ENCODE measurements at regions not wholly inside any gene's neighbourhood (a gene's known extent, or its start where the extent isn't known, plus 50 kb on each side); places are given as distances from the start of the nearest gene placed in this dataset.

DNA sequence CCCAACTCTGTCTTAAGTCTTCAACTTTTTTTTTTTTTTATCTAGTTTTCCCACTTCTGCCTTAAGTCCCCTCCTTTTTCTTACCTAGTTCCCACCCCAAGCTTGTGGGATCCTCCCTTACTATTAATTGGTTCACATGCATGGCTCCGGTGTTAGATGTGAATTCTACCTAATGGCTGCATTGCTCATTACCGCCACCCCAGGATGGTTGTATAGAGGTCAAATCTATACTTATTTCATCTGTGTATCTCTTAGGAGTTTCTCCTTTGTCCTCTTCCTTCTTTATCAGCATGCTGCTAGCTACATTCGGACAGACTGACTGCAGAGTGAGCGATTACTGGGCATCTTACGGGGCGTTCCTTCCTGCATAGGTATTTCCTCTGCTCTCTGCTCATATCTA is 605.7 kb upstream of the GRM7 start:
- ATAC-seq, result no peak
- Mint-ChIP-seq H3K9me3 (peaks cover 5 to 25% (median 10%) of the 10 kb centered on the region in 9 donors), H3K27me3 (peaks cover 0 to 2% (median 0%) of the 10 kb centered on the region in 5 donors), H3K36me3 (no peaks in the 10 kb centered on the region), H3K4me3 (no peak overlapping the region), H3K27ac (no peak overlapping the region), H3K4me1 (peaks cover 0 to 12% (median 0%) of the 10 kb centered on the region in 4 donors)
- POLR2A ChIA-PET, result no interaction called here
- no peak for DNase-seq

DNA sequence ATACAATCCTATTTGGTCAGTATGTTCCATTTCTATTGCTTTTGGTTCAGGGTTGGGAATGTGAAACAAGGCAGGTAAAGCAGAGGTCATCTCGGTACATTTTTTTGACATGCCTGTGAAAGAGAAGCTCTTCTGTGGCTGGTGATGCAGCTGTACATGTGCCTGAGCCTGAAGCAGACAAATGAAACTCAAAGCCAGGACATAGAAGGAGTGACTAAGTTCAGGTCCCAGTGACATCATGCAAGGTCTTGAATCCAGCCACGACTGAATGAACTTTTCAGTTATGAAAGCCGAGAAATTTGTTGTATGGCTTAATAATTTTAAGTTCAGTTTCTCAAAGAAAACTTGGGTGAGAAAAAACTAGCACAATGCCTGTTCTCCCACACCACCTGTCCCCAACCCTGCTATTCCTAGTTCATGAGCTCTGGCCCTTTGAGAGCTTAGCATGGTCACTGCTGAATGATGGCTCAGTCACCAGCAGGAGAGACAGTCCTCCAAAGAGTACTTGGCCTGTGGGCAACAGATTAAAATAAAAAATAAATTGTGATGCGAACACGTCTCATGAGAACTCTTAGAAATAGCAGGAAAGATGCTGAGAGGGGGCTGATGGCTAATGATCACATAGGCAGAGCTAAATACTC is 600.2 kb upstream of the GRM7 start:
- no peaks in the 10 kb centered on the region for H3K27me3 Mint-ChIP-seq
- no peak overlapping the region for H3K27ac Mint-ChIP-seq
- H3K36me3 Mint-ChIP-seq, result no peaks in the 10 kb centered on the region
- ATAC-seq (no peak), DNase-seq (no peak)
- H3K4me1 Mint-ChIP-seq, result no peaks in the 10 kb centered on the region
- peaks cover 0 to 3% (median 1%) of the 10 kb centered on the region in 9 donors for H3K9me3 Mint-ChIP-seq
- POLR2A ChIA-PET, result no interaction called here
- H3K4me3 Mint-ChIP-seq, result no peak overlapping the region

DNA sequence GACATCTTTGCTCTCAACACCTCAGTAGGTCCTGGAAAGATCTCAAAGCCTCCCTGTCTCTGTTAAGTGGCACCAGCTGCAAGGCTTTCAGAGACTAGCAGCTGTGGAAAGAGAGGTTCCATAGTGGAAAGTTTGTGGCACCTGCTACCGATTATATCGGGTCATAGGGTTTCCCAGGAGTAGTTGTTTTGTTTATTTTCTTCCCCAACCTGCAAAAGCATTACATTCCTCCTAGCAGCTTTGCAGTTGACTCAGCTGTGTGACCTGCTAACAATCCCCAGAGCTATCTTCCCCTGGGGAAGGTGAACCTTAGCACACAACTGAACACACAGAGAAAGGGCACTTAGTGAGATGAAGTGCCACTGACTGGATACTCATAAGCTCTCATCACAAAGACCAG is 598.9 kb upstream of the GRM7 start:
- Mint-ChIP-seq H3K27ac (no peak overlapping the region), H3K4me3 (no peak overlapping the region), H3K4me1 (no peaks in the 10 kb centered on the region), H3K9me3 (peaks cover 0 to 3% (median 0%) of the 10 kb centered on the region in 9 donors), H3K36me3 (no peaks in the 10 kb centered on the region), H3K27me3 (no peaks in the 10 kb centered on the region)
- DNase-seq (no peak), ATAC-seq (no peak)
- POLR2A ChIA-PET, result no interaction called here

DNA sequence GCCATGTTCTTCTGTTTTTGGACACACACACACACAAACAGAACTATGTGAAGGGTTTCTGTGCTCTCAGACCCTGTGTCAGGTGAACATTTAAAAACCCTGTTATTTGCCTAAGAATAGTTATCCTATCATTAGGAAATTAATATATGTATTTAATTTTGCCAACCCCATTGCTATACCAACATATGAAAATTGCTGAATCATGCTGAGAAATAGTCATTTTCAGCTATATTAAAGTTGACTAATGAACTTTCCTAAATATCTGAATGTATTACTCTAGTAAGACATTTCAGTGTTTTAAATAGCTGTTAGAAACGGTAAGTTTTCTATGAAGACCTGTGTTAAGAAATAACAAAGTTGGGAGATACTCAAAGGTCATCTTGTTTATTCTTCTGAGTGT is 596.9 kb upstream of the GRM7 start:
- ATAC-seq (no peak), DNase-seq (no peak)
- Mint-ChIP-seq H3K36me3 (no peaks in the 10 kb centered on the region), H3K27ac (no peak overlapping the region), H3K4me3 (no peak overlapping the region), H3K27me3 (no peaks in the 10 kb centered on the region), H3K9me3 (peaks cover 0 to 4% (median 0%) of the 10 kb centered on the region in 9 donors), H3K4me1 (no peaks in the 10 kb centered on the region)
- POLR2A ChIA-PET, result no interaction called here

DNA sequence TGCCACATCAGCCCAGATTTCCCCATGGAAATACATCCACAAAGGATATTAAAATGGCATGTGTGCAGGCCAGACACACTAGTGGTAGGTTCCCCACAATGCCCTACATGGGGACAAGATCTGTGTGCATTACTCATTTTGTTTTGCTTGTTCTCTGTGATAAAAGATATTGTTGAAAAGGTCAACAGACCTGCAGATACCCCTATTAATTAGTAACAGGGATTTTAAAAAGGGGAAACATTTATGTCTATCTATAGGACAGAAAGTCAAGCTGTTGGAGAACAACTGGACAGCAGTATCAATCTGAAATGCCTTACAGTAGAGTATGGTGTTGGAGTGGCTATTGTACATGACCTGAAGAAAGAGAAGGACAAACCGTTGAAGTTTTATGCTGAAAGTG is 596.0 kb upstream of the GRM7 start:
- H3K4me1 Mint-ChIP-seq, result no peaks in the 10 kb centered on the region
- H3K9me3 Mint-ChIP-seq, result peaks cover 0 to 7% (median 3%) of the 10 kb centered on the region in 9 donors
- H3K27ac Mint-ChIP-seq, result no peak overlapping the region
- POLR2A ChIA-PET, result no interaction called here
- no peaks in the 10 kb centered on the region for H3K36me3 Mint-ChIP-seq
- no peaks in the 10 kb centered on the region for H3K27me3 Mint-ChIP-seq
- DNase-seq, result no peak
- H3K4me3 Mint-ChIP-seq, result no peak overlapping the region
- no peak for ATAC-seq

DNA sequence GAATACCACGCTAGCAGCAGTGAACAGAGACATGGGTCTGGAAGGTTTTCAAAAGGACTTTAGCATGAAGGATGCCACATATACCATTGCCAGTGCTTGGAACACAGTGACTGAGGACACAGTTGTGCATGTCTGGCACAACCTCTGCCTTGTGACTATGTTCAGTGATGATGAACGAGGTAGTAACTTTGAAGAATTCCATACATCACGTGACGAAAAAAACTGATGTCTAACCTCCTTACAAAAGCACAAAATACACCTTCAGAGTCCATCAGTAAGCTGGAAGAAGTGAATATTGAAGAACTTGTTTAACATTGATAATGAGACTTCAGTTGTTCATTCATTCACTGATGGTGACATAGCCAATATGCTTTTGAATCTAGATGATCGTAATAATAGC is 594.8 kb upstream of the GRM7 start:
- Mint-ChIP-seq H3K4me1 (no peaks in the 10 kb centered on the region), H3K36me3 (no peaks in the 10 kb centered on the region), H3K27ac (no peak overlapping the region), H3K4me3 (no peak overlapping the region), H3K9me3 (peaks cover 0 to 18% (median 6%) of the 10 kb centered on the region in 9 donors), H3K27me3 (no peaks in the 10 kb centered on the region)
- no peak for DNase-seq
- POLR2A ChIA-PET, result no interaction called here
- no peak for ATAC-seq

DNA sequence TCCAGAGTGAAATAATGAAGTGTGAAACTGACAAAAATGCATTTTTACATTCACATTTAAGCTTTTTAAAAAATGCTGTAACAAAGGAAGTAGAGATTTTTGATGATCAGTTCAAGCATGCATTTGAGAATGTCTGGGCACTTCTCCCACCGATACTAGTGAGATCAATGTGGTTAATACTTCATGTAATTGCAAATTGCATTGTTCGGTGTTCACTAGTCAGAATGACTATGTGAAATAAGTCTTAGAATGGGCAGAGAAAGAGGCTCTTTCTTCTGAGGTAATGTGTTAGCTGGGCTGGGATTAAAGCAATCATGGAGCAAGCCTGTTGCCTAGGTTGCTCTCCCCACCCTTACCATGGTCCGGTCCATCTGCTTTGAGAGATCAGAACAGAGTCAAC is 587.0 kb upstream of the GRM7 start:
- POLR2A ChIA-PET, result no interaction called here
- no peak for ATAC-seq
- Mint-ChIP-seq H3K9me3 (peaks cover 0 to 30% (median 10%) of the 10 kb centered on the region in 9 donors), H3K36me3 (no peaks in the 10 kb centered on the region), H3K27me3 (no peaks in the 10 kb centered on the region), H3K4me1 (peaks cover 0 to 3% (median 0%) of the 10 kb centered on the region in 4 donors), H3K27ac (no peak overlapping the region), H3K4me3 (no peak overlapping the region)
- no peak for DNase-seq

DNA sequence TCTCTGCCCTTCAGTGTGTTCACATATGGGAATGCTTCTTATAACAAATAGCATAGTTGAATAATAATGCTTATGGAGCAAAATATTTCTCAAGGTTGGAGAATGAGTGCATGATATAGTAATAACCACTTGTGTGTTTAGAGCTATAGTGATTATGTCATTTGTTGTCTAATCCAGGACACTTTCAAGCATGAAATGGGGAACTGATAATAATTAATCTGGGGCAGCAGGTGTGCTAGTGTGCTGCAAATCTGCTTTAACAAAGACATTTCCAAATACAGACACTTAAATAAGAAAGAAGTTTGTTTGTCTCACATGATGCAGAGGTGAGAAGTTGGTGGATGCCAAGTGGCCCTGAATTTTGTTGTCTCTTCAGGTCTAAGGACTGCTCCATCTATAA is 579.3 kb upstream of the GRM7 start:
- Mint-ChIP-seq H3K27me3 (no peaks in the 10 kb centered on the region), H3K4me1 (peaks cover 0 to 9% (median 2%) of the 10 kb centered on the region in 4 donors), H3K9me3 (peaks cover 0 to 26% (median 11%) of the 10 kb centered on the region in 9 donors), H3K36me3 (no peaks in the 10 kb centered on the region), H3K4me3 (no peak overlapping the region), H3K27ac (no peak overlapping the region)
- ATAC-seq (no peak), DNase-seq (no peak)
- POLR2A ChIA-PET, result no interaction called here

DNA sequence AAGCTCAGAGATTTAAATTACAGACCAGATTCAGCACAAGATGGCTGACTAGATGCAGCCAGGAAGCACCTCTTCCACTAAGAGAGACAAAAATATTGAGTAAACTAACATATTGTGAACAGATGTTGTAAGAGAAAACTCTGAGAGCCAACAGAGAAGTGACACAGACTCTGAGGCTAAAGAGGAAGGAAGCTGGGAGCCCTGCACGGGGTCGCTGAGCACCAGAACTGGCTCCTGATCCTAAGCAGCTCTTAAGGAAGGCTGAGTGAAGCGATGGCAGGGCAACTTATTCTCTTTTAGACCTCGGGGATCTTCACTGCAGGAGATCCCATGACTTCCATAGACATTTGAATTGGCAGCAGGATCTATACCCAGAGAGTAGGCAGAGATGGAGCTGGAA is 578.0 kb upstream of the GRM7 start:
- POLR2A ChIA-PET, result no interaction called here
- peaks cover 0 to 9% (median 2%) of the 10 kb centered on the region in 4 donors for H3K4me1 Mint-ChIP-seq
- no peak overlapping the region for H3K27ac Mint-ChIP-seq
- DNase-seq (no peak), ATAC-seq (no peak)
- peaks cover 2 to 29% (median 11%) of the 10 kb centered on the region in 9 donors for H3K9me3 Mint-ChIP-seq
- H3K27me3 Mint-ChIP-seq, result no peaks in the 10 kb centered on the region
- no peaks in the 10 kb centered on the region for H3K36me3 Mint-ChIP-seq
- H3K4me3 Mint-ChIP-seq, result no peak overlapping the region

DNA sequence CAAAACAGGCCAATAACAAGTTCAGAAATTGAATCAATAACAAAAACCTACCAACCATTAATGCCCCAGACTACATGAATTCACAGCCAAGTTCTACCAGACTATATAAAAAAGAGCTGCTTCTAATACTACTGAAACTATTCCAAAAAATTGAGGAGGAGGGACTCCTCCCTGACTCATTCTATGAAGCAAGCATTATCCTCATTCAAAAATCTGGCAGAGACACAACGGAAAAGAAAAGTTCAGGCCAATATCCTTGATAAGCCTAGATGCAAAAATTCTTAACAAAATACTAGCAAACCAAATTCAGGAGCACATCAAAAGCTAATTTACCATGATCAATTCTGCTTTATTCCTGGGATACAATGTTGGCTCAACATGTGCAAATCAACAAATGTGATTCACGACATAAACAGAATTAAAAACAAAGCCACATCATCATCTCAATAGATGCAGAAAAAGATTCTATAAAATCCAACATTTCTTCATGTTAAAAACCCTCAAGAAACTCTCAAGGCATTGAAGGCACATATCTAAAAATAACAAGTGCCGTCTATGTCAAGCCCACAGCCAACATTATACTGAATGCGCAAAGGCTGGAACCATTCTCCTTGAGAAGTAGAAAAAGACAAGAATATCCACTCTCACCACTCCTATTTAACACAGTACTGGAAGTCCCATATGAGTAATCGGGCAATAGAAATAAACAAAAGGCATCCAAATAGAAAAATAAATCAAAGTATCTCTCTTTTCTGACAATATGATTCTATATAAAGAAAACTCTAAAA is 573.6 kb upstream of the GRM7 start:
- ATAC-seq (no peak), DNase-seq (no peak)
- Mint-ChIP-seq H3K36me3 (no peaks in the 10 kb centered on the region), H3K4me3 (no peak overlapping the region), H3K9me3 (peaks cover 0 to 60% (median 9%) of the 10 kb centered on the region in 9 donors), H3K4me1 (peaks cover 0 to 2% (median 0%) of the 10 kb centered on the region in 4 donors), H3K27ac (no peak overlapping the region), H3K27me3 (no peaks in the 10 kb centered on the region)
- POLR2A ChIA-PET, result no interaction called here

DNA sequence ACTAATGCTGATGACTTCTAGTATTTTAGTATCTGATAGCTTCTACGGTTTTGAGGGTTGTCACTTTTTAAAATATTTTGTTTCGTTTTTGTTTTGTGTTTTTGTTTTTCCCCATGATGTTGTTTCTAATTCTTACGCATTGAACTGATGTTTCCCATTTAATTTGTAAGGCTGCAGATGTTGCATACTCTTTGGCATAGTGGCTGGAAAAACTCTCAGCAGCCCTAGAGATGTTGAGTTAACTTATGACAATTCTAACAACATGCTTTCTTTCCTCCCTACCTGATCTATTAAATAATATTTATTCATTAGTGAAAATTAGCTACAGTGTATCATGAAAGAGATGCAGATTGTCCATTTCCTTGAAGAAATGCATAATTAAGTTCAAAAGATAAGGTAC is 559.3 kb upstream of the GRM7 start:
- DNase-seq (no peak), ATAC-seq (no peak)
- H3K36me3 Mint-ChIP-seq, result peaks cover 0 to 23% (median 0%) of the 10 kb centered on the region in 3 donors
- POLR2A ChIA-PET, result no interaction called here
- H3K27me3 Mint-ChIP-seq, result no peaks in the 10 kb centered on the region
- H3K27ac Mint-ChIP-seq, result no peak overlapping the region
- no peak overlapping the region for H3K4me3 Mint-ChIP-seq
- H3K4me1 Mint-ChIP-seq, result no peaks in the 10 kb centered on the region
- peaks cover 9 to 38% (median 19%) of the 10 kb centered on the region in 9 donors for H3K9me3 Mint-ChIP-seq

DNA sequence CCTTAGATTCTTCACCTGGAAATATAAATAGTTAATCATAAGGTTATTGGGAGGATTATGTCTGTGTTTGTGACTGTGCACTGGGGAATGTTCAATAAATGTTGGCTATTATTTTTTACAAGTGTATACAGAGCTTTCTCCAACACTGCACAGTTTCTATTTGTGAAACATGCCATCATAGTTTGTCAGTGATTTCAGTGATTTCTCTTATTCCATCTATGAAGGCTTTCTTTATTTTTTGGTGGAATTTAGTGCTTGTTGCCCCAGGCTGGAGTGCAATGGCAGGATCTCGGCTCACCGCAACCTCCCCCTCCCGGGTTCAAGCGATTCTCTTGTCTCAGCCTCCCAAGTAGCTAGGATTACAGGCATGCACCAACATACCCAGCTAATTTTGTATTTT is 545.0 kb upstream of the GRM7 start:
- DNase-seq (no peak), ATAC-seq (no peak)
- POLR2A ChIA-PET, result no interaction called here
- Mint-ChIP-seq H3K27me3 (no peaks in the 10 kb centered on the region), H3K4me1 (no peaks in the 10 kb centered on the region), H3K4me3 (no peak overlapping the region), H3K9me3 (peaks cover 0 to 13% (median 2%) of the 10 kb centered on the region in 9 donors), H3K36me3 (no peaks in the 10 kb centered on the region), H3K27ac (no peak overlapping the region)

DNA sequence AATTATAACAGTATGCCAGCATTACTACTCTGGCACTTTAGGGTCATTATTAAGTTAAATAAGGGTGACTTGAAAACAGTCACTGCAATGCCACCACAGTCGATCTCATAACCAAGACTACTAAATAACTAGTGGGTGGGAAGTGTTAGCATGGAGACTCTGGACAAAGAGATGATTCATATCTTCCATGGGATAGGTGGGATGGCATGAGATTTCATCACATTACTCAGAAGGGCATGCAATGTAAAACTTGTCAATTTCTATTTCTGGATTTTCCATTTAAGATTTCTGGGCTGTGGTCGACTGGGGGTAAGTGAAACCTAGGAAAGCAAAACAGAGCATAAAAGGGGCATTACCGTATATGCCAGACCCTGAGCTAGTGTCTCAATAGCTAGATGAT is 538.9 kb upstream of the GRM7 start:
- POLR2A ChIA-PET, result no interaction called here
- no peak for DNase-seq
- no peaks in the 10 kb centered on the region for H3K36me3 Mint-ChIP-seq
- no peak overlapping the region for H3K4me3 Mint-ChIP-seq
- H3K9me3 Mint-ChIP-seq, result peaks cover 0 to 13% (median 1%) of the 10 kb centered on the region in 9 donors
- no peaks in the 10 kb centered on the region for H3K4me1 Mint-ChIP-seq
- H3K27ac Mint-ChIP-seq, result no peak overlapping the region
- no peaks in the 10 kb centered on the region for H3K27me3 Mint-ChIP-seq
- ATAC-seq, result no peak

DNA sequence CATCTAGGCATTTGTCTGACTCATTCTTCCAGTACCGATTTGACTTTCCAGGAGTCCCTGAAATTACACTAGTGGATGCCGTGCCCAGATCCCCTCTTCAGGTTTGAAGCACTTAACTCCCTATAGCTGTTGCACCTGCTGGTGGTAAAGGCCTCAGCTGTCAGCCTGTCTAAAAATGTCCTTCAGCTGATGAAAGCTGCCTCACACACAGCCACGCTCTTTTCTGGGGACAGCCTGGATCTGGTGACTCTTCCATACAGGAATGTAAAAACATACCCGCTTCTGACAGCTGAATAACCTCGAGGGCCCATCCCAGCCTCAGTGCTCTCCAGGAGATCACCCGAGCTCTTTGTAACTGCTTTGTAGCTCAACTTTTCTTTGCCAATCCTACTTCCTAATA is 534.1 kb upstream of the GRM7 start:
- no peak for DNase-seq
- Mint-ChIP-seq H3K9me3 (peaks cover 2 to 18% (median 6%) of the 10 kb centered on the region in 9 donors), H3K27ac (no peak overlapping the region), H3K4me3 (no peak overlapping the region), H3K27me3 (no peaks in the 10 kb centered on the region), H3K36me3 (no peaks in the 10 kb centered on the region), H3K4me1 (no peaks in the 10 kb centered on the region)
- ATAC-seq, result no peak
- POLR2A ChIA-PET, result no interaction called here

Data from naive thymus-derived CD8-positive, alpha-beta T cell (primary cell).